HepG2 (cell line): ENCODE measurements at regions not wholly inside any gene's neighbourhood (a gene's known extent, or its start where the extent isn't known, plus 50 kb on each side); places are given as distances from the start of the nearest gene placed in this dataset.

Experiments used
- HIVEP1 ChIP-seq: sonication (generic); formaldehyde crosslinking; IDR thresholded peaks from 2 replicates; pipeline ENCODE4 v1.4.0; 2020; ENCODE audit warnings: mild to moderate bottlenecking, missing genetic modification reagents
- NFE2L1 ChIP-seq: sonication (generic); formaldehyde crosslinking; IDR thresholded peaks from 2 replicates; pipeline ENCODE4 v1.4.0; 2020; ENCODE audit warnings: missing genetic modification reagents, mild to moderate bottlenecking, borderline replicate concordance
- POLR2A ChIP-seq, 2 experiments: IDR thresholded peaks; 2 replicates each; pipeline ENCODE4 v1.6.1; 2011; ENCODE audit warnings: low read depth in 2 of 2, low read length in 2 of 2, mild to moderate bottlenecking in 1 of 2, moderate library complexity in 1 of 2; ENCODE audit not compliant: insufficient read depth in 1 of 2

GRCh38 chr4:36709991-36710390 lies 428.6 kb downstream of the DTHD1 start:
- TF ChIP-seq NFE2L1 (CRISPR knock-in tag) (no peak), POLR2A (IDR thresholded peaks at IDR 0.05; ENCODE audit: insufficient read depth in 1 of 2, low read depth in 2 of 2, low read length in 2 of 2) (no peak), HIVEP1 (CRISPR knock-in tag) (no peak)
